GM12873 (cell line): ENCODE measurements at regions not wholly inside any gene's neighbourhood (a gene's known extent, or its start where the extent isn't known, plus 50 kb on each side); places are given as distances from the start of the nearest gene placed in this dataset.

ENCODE experiments used
- TF ChIP-seq, protein P1 (sequence below): IDR thresholded peaks from 2 replicates; pipeline ENCODE4 v1.5.1; 2012; ENCODE audit warnings: low read depth, mild to moderate bottlenecking, moderate library complexity, low read length, control low read depth; ENCODE audit not compliant: insufficient read depth; ENCODE audit errors: missing control alignments

DNA sequence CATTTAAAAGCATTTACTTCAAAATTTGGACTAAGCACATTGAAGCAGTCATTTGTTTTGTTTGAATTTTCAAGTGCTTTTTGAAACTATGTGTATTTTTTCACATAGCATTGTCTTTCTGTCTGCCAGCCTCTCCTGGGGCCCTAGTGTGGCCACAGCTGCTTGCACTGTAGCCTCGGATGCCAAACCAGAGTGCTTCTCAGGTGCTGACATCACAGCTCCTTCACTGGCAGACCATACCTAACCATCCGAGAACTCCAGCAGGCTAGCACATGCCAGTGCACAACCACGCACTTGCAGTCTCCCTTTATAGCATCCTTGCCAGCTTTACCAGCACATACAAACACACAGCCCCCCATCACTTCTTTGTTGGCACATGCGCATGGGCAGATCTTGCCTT, 1019.7 kb downstream of the STPG2 start:
- TF ChIP-seq, protein P1, sequence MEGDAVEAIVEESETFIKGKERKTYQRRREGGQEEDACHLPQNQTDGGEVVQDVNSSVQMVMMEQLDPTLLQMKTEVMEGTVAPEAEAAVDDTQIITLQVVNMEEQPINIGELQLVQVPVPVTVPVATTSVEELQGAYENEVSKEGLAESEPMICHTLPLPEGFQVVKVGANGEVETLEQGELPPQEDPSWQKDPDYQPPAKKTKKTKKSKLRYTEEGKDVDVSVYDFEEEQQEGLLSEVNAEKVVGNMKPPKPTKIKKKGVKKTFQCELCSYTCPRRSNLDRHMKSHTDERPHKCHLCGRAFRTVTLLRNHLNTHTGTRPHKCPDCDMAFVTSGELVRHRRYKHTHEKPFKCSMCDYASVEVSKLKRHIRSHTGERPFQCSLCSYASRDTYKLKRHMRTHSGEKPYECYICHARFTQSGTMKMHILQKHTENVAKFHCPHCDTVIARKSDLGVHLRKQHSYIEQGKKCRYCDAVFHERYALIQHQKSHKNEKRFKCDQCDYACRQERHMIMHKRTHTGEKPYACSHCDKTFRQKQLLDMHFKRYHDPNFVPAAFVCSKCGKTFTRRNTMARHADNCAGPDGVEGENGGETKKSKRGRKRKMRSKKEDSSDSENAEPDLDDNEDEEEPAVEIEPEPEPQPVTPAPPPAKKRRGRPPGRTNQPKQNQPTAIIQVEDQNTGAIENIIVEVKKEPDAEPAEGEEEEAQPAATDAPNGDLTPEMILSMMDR, result no peak

DNA sequence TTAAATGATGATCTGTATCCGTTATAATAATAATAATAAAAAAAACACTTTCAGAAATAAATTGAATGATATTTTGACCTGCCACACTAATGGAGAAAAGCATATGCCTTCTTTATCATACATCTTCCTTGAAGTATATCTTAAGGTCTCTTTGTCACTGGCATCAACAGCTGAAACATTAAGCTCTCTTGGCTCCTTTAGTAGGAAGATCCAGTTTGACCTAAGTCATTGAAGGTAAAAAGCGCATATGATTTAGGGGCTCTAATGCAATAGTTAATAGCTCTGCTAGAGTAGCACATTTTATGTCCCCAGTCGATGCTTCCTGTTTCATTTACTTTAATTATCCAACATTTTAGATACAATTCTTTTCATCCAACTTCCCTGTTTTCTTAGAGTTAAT, 1010.8 kb downstream of the STPG2 start:
- TF ChIP-seq, protein P1, result no peak

GRCh38 chr4:97134456-97134855, 1008.8 kb downstream of the STPG2 start:
- TF ChIP-seq, protein P1, result no peak

- TF ChIP-seq, protein P1, result no peak
Observed at GRCh38 chr4:97139791-97140190, 1003.5 kb downstream of the STPG2 start.

DNA sequence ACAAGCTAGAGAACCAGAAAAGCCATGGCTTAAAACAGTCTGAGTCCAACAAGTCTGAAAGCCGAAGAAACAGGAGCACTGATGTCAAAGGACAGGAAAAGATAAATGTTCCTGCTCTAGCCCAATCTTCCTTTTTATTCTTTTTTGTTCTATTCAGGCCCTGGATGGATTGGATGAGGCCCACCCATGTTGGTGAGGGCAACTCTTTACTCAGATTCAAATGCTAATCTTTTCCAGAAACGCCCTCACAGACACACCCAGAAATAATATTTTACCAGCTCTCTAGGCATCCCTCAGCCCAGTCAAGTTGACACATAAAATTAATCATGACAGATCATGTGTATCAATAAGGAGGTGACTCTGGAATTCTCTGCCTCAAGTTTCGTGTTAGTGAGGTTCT, 1002.7 kb downstream of the STPG2 start:
- TF ChIP-seq, protein P1, result no peak

GRCh38 chr4:97142410-97142809, 1000.9 kb downstream of the STPG2 start:
- TF ChIP-seq, protein P1, result no peak

DNA sequence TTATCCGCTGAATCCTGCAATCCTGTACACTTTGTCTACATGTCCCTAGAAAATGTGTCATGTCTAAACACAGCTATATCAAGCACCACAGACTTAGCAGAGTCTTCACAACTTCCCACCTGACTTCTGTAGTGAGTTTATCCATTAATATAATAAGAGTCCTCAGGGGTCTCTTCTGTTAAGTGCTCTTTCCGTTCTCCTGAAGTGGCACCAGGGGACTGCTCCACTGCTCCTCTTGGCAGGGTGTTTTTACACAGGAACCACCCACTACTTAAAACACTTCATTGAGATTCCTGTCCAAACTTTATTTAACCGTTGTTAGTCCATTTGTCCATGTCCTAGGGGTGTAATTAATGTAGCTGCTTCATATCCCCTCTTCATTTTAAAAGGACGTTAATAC, 1000.4 kb downstream of the STPG2 start:
- TF ChIP-seq, protein P1, result no peak
